ENCODE measurements at regions not wholly inside any gene's neighbourhood (a gene's known extent, or its start where the extent isn't known, plus 50 kb on each side); places are given as distances from the start of the nearest gene placed in this dataset.

DNA sequence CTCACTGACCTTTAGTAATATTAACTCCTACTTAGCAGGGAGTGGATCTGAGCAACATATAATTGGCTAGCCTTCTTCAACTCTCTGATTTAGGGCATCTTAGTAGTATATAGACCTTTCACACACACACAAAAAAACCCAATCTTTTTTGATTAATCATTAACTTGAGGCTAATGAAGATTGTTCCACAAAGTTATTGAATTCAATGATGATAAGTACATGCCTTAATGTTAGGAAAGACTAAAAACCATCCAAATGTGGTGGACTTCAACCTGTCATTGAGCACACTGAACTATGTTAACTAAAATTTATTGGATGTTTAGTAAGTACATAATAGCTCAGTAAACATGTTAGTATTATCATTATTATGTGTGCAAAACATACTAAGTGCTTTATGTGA lies 179.4 kb upstream of the SLC25A13 start:
- TF ChIP-seq, protein P1, sequence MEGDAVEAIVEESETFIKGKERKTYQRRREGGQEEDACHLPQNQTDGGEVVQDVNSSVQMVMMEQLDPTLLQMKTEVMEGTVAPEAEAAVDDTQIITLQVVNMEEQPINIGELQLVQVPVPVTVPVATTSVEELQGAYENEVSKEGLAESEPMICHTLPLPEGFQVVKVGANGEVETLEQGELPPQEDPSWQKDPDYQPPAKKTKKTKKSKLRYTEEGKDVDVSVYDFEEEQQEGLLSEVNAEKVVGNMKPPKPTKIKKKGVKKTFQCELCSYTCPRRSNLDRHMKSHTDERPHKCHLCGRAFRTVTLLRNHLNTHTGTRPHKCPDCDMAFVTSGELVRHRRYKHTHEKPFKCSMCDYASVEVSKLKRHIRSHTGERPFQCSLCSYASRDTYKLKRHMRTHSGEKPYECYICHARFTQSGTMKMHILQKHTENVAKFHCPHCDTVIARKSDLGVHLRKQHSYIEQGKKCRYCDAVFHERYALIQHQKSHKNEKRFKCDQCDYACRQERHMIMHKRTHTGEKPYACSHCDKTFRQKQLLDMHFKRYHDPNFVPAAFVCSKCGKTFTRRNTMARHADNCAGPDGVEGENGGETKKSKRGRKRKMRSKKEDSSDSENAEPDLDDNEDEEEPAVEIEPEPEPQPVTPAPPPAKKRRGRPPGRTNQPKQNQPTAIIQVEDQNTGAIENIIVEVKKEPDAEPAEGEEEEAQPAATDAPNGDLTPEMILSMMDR (IDR thresholded peaks at IDR 0.05; ENCODE audit: insufficient read depth, low read depth, low read length) = no peak

DNA sequence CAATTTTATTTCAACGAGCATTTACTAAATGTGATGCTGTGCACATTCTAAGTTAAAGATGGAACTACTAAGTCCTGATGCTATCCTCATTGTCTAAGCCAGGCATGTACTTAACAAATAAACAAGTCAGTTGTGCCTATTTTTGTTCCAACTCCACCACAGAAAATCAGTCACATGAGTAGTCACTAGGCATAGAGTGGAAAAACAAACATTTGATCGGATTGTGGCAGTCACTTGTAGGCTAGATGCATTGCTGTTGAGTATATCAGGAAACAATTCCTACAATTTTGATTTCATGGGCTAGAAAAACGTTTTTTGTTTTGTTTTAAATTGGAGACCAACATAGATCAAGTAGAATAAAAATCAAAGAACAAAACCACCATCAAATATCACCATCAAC lies 177.6 kb upstream of the SLC25A13 start:
- no peak overlapping the region for H3K4me3 ChIP-seq (ENCODE audit: low read depth, low read length)
- no peak for DNase-seq (ENCODE audit: low read depth)
- TF ChIP-seq, protein P1 (IDR thresholded peaks at IDR 0.05; ENCODE audit: insufficient read depth, low read depth, low read length) = no peak

More for the DNA sequence above, 179.4 kb upstream of the SLC25A13 start:
- H3K4me3 ChIP-seq (ENCODE audit: low read depth, low read length) = no peak overlapping the region
- DNase-seq (ENCODE audit: low read depth) = no peak

DNA sequence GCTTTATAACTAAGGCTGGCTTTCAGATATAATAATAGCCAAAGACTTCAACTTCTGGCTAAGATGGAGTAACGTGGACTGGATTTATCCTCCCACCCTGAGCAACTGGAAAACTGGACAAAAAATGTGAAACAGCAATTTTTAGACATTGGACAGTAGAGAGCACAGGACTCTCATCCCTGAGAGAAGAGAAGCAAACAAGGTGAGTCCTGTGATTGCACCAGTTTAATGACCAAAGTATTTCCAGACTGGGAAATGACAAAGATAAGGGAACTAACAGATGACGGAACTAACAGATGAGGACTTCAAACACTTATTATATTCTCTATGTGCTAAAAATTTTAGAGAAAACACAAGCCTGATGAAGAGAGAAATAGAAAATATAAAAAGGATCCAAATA lies 175.7 kb upstream of the SLC25A13 start:
- no peak overlapping the region for H3K4me3 ChIP-seq (ENCODE audit: low read depth, low read length)
- TF ChIP-seq, protein P1 (IDR thresholded peaks at IDR 0.05; ENCODE audit: insufficient read depth, low read depth, low read length) = no peak
- DNase-seq (ENCODE audit: low read depth) = no peak

DNA sequence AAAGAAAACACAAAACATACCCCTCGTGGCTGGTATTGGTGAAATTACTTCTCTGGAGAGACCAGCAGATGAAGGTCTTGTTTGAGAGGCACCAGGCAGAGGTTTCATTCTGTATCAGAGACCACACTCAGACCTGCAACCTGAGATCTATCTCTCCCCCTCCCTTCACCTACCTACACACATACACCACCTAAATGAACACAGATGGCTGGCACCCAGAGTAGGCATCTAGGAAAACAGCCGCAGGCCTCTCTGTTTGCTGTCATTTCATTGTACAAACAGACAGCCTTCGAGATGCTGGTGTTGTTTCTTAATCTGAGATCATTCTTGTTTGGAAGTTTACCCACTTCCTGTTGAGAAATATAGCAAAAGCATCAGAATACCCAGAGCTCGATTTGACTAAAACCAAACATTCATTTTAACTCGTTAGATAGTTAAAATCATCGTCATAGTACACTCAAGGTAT lies 173.9 kb upstream of the SLC25A13 start:
- no peak for DNase-seq (ENCODE audit: low read depth)
- H3K4me3 ChIP-seq (ENCODE audit: low read depth, low read length) = no peak overlapping the region
- TF ChIP-seq, protein P1 (IDR thresholded peaks at IDR 0.05; ENCODE audit: insufficient read depth, low read depth, low read length) = no peak

DNA sequence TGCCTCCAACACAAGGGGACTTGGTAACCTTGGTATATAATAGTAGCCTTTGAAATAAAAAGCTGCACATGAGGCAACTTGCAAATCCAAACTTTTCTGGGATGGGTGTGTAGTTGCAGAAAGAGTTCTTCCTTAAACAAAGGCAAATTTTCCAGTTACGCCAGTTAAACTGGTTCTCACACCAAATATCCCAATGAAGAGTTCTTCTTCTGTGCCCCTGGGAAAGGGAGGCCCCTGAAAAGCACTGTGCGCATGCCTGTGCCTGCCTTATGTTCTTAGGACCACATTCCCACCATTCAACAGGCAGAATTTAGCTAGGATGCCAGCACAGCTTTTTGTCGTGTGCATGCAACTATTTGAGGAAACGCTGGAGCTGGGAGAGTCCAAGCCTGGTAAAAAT lies 164.8 kb upstream of the SLC25A13 start:
- H3K4me3 ChIP-seq (ENCODE audit: low read depth, low read length) = no peak overlapping the region
- TF ChIP-seq, protein P1 (IDR thresholded peaks at IDR 0.05; ENCODE audit: insufficient read depth, low read depth, low read length) = no peak
- no peak for DNase-seq (ENCODE audit: low read depth)

DNA sequence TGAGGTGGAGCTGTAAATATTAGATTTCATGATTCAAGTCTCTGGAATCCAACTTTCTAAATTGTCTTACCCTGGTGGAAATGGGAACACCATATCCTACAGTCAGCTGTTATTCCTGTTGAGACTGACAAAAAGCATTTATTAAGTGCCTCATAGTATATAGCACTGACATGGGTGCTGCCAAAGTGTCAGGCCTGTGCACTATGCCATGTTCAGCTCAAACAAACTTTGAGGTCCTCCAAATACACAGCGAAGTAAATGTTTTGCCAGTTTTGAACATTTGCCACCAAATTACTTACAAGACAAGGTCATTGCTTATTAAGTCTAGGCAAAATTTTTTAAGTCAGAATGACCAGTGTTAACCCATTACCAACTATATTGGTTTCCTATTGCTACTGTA lies 162.9 kb upstream of the SLC25A13 start:
- H3K4me3 ChIP-seq (ENCODE audit: low read depth, low read length) = no peak overlapping the region
- DNase-seq (ENCODE audit: low read depth) = no peak
- TF ChIP-seq, protein P1 (IDR thresholded peaks at IDR 0.05; ENCODE audit: insufficient read depth, low read depth, low read length) = no peak

DNA sequence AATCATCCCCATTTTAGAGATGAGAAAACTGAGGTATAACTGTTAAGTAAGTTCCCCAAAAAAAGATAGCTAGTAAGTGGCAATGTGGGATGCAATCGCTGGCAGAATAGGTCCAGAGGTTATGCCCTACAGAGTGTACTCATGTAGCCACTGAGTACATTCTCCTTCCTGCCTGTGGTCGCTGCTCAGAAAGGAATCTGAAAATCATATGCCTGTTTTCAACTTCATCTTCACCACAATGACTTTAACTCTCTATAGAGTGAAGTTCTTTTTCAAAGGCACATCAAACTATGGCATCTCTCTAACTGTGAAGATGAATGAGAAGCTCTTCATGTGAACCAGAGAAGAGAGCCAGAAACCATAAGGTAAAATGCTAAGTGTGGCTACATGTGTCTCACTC lies 162.2 kb upstream of the SLC25A13 start:
- no peak overlapping the region for H3K4me3 ChIP-seq (ENCODE audit: low read depth, low read length)
- no peak for DNase-seq (ENCODE audit: low read depth)
- TF ChIP-seq, protein P1 (IDR thresholded peaks at IDR 0.05; ENCODE audit: insufficient read depth, low read depth, low read length) = no peak

Measured in fibroblast of villous mesenchyme (primary cell).